Karpas-422 (cell line): ENCODE measurements at regions not wholly inside any gene's neighbourhood (a gene's known extent, or its start where the extent isn't known, plus 50 kb on each side); places are given as distances from the start of the nearest gene placed in this dataset.

Experiments used
- DNase-seq: peaks from one replicate; pipeline ENCODE4 v3.0.0-alpha.2; 2015
- H2AFZ ChIP-seq: fragments of 200-600 bp; sonication (generic); 2 replicates; pipeline ENCODE4 v1.6.1; 2014; ENCODE audit warnings: antibody characterized with exemption, low read length, mixed read lengths
- H3K27ac ChIP-seq: fragments of 200-600 bp; sonication (generic); 2 replicates; pipeline ENCODE4 v1.5.1; 2014; ENCODE audit warnings: mild to moderate bottlenecking, low read length, moderate library complexity
- H3K27me3 ChIP-seq: fragments of 200-600 bp; sonication (generic); 2 replicates; pipeline ENCODE4 v1.6.1; 2014; ENCODE audit warnings: low read length, mixed read lengths
- H3K36me3 ChIP-seq: fragments of 200-600 bp; sonication (generic); 2 replicates; pipeline ENCODE4 v1.6.1; 2014; ENCODE audit warnings: low read length, mixed read lengths; ENCODE audit not compliant: insufficient read depth
- H3K4me1 ChIP-seq: fragments of 200-600 bp; sonication (generic); 2 replicates; pipeline ENCODE4 v1.6.1; 2014; ENCODE audit warnings: mild to moderate bottlenecking, low read length, mixed read lengths
- H3K4me2 ChIP-seq: fragments of 200-600 bp; sonication (generic); 2 replicates; pipeline ENCODE4 v1.6.1; 2014; ENCODE audit warnings: low read length, low read depth, mild to moderate bottlenecking; ENCODE audit not compliant: poor library complexity, severe bottlenecking
- H3K4me3 ChIP-seq: fragments of 200-600 bp; sonication (generic); 2 replicates; pipeline ENCODE4 v1.5.1; 2014; ENCODE audit warnings: mild to moderate bottlenecking, antibody characterized with exemption, low read length, mixed read lengths
- H3K79me2 ChIP-seq: fragments of 200-600 bp; sonication (generic); 2 replicates; pipeline ENCODE4 v1.6.1; 2014; ENCODE audit warnings: mild to moderate bottlenecking, low read length, mixed read lengths
- H3K9ac ChIP-seq: fragments of 200-600 bp; sonication (generic); 2 replicates; pipeline ENCODE4 v1.6.0; 2014; ENCODE audit warnings: low read length
- H3K9me2 ChIP-seq: fragments of 200-600 bp; sonication (generic), shearing (Covaris generic); replicated peaks from 2 replicates; pipeline ENCODE4 v1.6.0; 2014; ENCODE audit warnings: mild to moderate bottlenecking, low read length, moderate library complexity; ENCODE audit not compliant: insufficient read depth
- H3K9me3 ChIP-seq: fragments of 300-700, 200-600 bp; sonication (generic); 2 replicates; pipeline ENCODE4 v1.6.1; 2014; ENCODE audit warnings: low read length, mixed read lengths
- H4K20me1 ChIP-seq: fragments of 200-600 bp; sonication (generic); 2 replicates; pipeline ENCODE4 v1.6.1; 2014; ENCODE audit warnings: mild to moderate bottlenecking, antibody characterized with exemption, low read length, low read depth; ENCODE audit not compliant: insufficient read depth

DNA sequence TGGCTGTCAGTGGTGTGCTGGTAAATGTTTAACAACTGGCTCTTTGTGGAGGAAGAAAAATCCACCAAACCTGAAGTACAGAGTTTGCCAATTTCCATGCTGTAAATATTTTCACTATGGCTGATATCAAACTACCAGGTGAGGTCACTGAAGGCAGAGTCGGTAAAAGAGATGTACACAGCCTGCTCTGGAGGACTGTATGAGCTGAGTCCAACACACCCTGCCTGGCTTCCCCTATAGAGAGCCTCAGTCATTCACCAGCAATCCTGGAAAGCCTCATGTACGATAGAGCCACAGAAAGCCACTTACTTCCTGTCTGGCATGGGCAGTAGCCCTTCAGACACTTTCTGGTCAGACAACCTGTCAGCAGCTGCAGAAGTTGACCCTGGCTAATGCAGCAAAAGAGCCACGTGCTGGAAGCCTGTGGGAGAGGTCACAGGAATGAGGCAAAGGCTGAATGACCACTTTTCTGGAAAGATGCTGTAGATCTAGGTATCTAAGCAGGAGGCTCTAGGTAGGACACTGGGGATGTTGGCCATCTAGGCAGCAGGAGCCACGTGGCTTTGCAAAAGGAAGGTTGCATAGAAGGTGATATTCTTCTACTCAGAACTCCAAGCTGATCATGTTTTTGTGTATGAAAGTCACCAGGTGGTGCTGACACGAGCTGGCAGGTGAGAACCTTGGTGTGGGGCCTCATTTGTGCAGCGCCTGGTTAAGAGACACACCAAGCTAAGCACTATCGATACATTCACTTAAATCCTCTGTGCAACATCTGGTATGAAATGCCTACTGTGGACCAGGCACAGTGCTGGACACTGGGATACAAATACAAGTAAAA lies 553.9 kb downstream of the VRK1 start:
- Histone ChIP-seq H4K20me1 (no peaks in the 10 kb centered on the region), H3K9me2 (no peaks in the 10 kb centered on the region), H2AFZ (no peak overlapping the region), H3K79me2 (no peaks in the 10 kb centered on the region), H3K4me2 (no peak overlapping the region), H3K4me3 (no peak overlapping the region), H3K27ac (no peak overlapping the region), H3K4me1 (no peaks in the 10 kb centered on the region), H3K9me3 (no peaks in the 10 kb centered on the region), H3K27me3 (no peaks in the 10 kb centered on the region; the same call in 1 of the 2 replicates), H3K9ac (no peak overlapping the region), H3K36me3 (no peaks in the 10 kb centered on the region)
- no peak for DNase-seq

DNA sequence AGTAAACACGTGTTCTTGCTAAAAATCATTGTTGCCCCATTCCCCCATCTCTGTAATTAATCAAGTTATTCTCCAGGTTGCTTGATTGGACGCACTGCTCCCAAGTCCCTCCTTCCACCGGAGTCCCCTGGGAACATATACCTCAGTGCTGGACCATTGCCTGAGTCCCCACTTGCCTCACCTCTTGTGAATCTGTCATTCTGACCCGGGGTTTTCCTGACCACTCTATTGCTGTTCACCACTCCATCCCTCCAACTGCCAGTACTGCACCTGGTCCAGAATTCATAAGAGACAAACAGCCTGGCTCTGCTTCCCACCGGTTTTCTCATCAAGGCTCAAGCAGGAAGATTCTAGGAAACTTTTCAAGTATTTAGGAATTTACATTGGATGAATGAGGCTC lies 555.9 kb downstream of the VRK1 start:
- no peaks in the 10 kb centered on the region for H3K27me3 ChIP-seq
- H3K9me2 ChIP-seq: no peaks in the 10 kb centered on the region
- H3K9me3 ChIP-seq: no peaks in the 10 kb centered on the region
- no peaks in the 10 kb centered on the region for H3K36me3 ChIP-seq
- H3K27ac ChIP-seq: no peak overlapping the region
- no peak overlapping the region for H2AFZ ChIP-seq
- no peak overlapping the region for H3K4me3 ChIP-seq
- no peaks in the 10 kb centered on the region for H4K20me1 ChIP-seq
- no peaks in the 10 kb centered on the region for H3K79me2 ChIP-seq
- no peak overlapping the region for H3K4me2 ChIP-seq
- no peak overlapping the region for H3K9ac ChIP-seq
- DNase-seq: no peak
- no peaks in the 10 kb centered on the region for H3K4me1 ChIP-seq

DNA sequence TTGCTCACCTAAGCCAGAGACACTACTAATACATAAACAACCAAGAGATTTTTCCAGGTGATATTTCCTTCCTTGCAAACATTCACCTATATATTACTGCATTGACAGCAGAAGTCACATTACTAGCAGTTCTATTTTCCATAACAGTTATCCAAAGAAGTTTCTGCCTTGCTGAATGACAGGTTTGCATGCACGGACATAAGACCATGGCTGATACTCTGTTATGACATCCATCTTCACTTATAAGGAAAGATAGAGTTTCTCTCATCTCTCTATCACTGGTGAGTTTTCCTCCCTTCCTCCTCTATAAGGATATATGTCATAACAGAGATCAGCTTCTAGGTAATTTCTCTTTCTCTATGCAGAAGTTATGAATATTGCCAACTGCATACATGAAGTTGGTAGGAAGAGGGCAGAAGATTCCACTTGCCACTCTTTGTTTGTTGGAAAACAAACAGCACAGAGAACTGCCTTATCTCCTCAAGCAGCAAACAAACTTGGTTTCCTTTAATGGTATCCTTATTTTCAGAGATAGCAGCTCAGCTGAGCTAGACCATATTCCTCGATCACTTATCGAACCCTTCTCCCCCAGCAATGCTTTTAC lies 557.0 kb downstream of the VRK1 start:
- H2AFZ ChIP-seq: no peak overlapping the region
- no peaks in the 10 kb centered on the region for H3K9me2 ChIP-seq
- H3K4me3 ChIP-seq: no peak overlapping the region
- no peak overlapping the region for H3K4me2 ChIP-seq
- no peaks in the 10 kb centered on the region for H3K4me1 ChIP-seq
- no peak for DNase-seq
- H3K9me3 ChIP-seq: no peaks in the 10 kb centered on the region
- no peaks in the 10 kb centered on the region for H4K20me1 ChIP-seq
- H3K27me3 ChIP-seq: no peaks in the 10 kb centered on the region
- no peaks in the 10 kb centered on the region for H3K79me2 ChIP-seq
- H3K27ac ChIP-seq: no peak overlapping the region
- no peak overlapping the region for H3K9ac ChIP-seq
- no peaks in the 10 kb centered on the region for H3K36me3 ChIP-seq

DNA sequence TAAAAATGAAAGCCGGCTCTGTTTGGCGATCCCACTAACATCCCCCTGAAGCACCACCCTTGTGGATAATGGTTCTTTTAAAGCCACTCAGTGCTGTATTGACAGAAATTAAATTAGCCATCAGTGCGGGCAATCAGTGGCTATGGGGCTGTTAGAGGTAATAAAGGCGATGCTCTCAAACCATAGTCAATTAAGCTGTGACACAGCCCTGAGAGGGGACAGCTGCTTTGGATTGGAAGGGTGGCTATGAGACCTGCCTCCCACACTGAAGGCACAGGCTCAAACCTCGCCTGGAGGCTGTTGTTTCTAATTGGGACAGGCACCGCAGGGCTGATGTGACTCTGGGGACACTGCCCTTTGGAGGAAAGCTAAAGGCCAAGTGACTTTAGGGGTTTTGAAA lies 562.2 kb downstream of the VRK1 start:
- Histone ChIP-seq H3K27ac (no peak overlapping the region), H4K20me1 (no peaks in the 10 kb centered on the region; the same call in 1 of the 2 replicates), H3K4me2 (no peak overlapping the region), H3K4me3 (no peak overlapping the region), H3K9me3 (no peaks in the 10 kb centered on the region), H3K27me3 (no peaks in the 10 kb centered on the region), H3K36me3 (no peaks in the 10 kb centered on the region), H3K4me1 (no peaks in the 10 kb centered on the region), H3K9me2 (no peaks in the 10 kb centered on the region), H2AFZ (no peak overlapping the region), H3K9ac (no peak overlapping the region), H3K79me2 (no peaks in the 10 kb centered on the region)
- DNase-seq: no peak

DNA sequence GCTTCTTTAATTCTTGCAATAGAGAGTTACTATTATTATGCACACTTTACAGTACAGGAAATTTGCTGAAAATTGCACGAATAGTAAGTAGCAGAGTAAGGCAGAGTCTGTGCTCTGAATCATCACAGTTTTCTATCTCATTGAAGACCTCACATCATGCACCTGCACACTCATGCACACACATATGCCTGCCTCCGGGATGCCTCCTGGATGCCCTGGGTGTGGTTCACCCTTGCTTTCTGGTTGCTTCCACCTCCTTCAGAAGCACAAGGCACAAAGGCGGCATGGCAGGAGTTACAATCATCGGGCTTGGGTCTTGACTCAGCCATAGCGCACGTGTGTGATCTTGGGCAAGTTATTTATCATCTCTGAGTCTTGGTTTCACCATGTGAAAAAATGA lies 564.0 kb downstream of the VRK1 start:
- Histone ChIP-seq H3K4me3 (no peak overlapping the region), H3K27me3 (no peaks in the 10 kb centered on the region), H3K4me1 (no peaks in the 10 kb centered on the region), H2AFZ (no peak overlapping the region), H3K9me2 (no peaks in the 10 kb centered on the region), H3K36me3 (no peaks in the 10 kb centered on the region), H3K9me3 (no peaks in the 10 kb centered on the region), H3K79me2 (no peaks in the 10 kb centered on the region), H3K27ac (no peak overlapping the region), H3K9ac (no peak overlapping the region), H3K4me2 (no peak overlapping the region), H4K20me1 (no peaks in the 10 kb centered on the region; the same call in 1 of the 2 replicates)
- DNase-seq: no peak

DNA sequence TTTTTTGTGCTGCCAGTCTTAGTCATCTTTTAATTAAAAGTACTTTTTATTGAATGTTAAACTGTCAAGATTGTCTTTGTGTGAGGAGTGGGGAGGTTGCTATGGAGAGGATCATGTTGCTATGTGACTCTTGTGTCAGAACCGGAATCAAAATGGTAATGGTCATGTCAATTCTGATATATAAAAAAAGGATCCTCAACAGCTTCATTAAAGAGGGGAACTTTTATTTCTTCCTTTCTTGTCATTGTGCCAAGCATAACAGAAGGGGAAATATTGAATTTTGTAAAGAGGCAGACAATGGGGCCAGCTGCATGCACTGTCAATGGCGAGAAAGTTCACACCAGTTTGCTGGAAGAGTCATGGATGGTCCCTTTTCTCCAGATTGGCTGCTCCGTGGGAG lies 564.8 kb downstream of the VRK1 start:
- DNase-seq: no peak
- no peaks in the 10 kb centered on the region for H3K79me2 ChIP-seq
- H3K4me3 ChIP-seq: no peak overlapping the region

DNA sequence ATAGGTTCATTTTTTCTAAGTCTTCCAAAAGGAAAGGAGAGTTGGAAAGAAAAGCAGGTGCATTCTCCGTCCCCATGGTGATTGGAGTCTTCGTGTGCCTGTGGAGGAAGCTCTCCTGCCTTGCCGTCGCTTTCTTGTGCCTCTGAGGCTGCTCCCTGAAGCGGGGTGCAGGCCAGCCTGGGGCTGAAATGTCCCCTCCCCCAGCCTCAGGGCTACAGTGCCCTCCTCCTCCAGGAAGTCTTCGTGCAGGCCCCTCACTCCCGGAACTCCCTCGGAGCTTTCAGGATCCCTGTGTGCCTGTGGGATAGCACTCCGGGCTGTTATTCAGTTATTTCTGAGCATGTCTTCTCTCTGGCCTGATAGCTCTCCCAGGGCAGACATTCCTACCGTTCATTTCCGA lies 569.2 kb downstream of the VRK1 start:
- H3K4me2 ChIP-seq: no peak overlapping the region
- no peaks in the 10 kb centered on the region for H3K79me2 ChIP-seq
- H3K9me3 ChIP-seq: no peaks in the 10 kb centered on the region
- H3K27ac ChIP-seq: no peak overlapping the region
- H4K20me1 ChIP-seq: no peaks in the 10 kb centered on the region; the same call in 1 of the 2 replicates
- no peak for DNase-seq
- H3K9me2 ChIP-seq: no peaks in the 10 kb centered on the region
- no peaks in the 10 kb centered on the region; the same call in 1 of the 2 replicates for H3K27me3 ChIP-seq
- no peak overlapping the region for H3K4me3 ChIP-seq
- no peaks in the 10 kb centered on the region for H3K4me1 ChIP-seq
- no peak overlapping the region for H3K9ac ChIP-seq
- no peaks in the 10 kb centered on the region for H3K36me3 ChIP-seq
- no peak overlapping the region for H2AFZ ChIP-seq

More for the DNA sequence above, 564.8 kb downstream of the VRK1 start:
- Histone ChIP-seq H3K9ac (no peak overlapping the region), H3K9me3 (no peaks in the 10 kb centered on the region), H3K4me1 (no peaks in the 10 kb centered on the region), H4K20me1 (no peaks in the 10 kb centered on the region; the same call in 1 of the 2 replicates), H3K9me2 (no peaks in the 10 kb centered on the region), H3K36me3 (no peaks in the 10 kb centered on the region), H3K27ac (no peak overlapping the region), H2AFZ (no peak overlapping the region), H3K4me2 (no peak overlapping the region), H3K27me3 (no peaks in the 10 kb centered on the region; the same call in 1 of the 2 replicates)

DNA sequence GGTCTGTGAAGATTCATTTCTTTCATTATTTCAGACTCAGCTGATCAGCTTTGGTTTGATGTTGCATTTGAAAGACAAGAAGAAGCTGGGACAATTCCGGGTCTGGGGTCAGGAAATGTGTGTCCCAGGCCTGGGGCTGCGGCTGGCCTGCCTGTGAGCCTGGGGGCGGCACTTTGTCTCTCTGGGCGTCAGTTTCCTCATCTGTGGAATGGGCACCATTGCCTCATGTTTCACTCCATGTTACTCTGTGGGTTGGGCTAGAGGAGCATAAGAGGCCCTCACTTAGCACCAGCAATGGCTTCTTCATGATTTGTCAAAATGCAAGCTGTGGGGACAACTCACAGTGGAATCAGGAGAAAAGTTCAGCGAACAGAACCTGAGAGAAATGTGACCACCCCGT lies 570.1 kb downstream of the VRK1 start:
- Histone ChIP-seq H3K79me2 (no peaks in the 10 kb centered on the region), H2AFZ (no peak overlapping the region), H3K27ac (no peak overlapping the region), H3K36me3 (no peaks in the 10 kb centered on the region), H3K9ac (no peak overlapping the region), H3K4me2 (no peak overlapping the region), H3K4me1 (no peaks in the 10 kb centered on the region), H3K9me3 (no peaks in the 10 kb centered on the region), H3K9me2 (no peaks in the 10 kb centered on the region), H4K20me1 (no peaks in the 10 kb centered on the region), H3K4me3 (no peak overlapping the region), H3K27me3 (no peaks in the 10 kb centered on the region; the same call in 1 of the 2 replicates)
- no peak for DNase-seq
